ENCODE measurements at regions not wholly inside any gene's neighbourhood (a gene's known extent, or its start where the extent isn't known, plus 50 kb on each side); places are given as distances from the start of the nearest gene placed in this dataset.
"Not testable (repeated sequence)": the region's sequence is repeated elsewhere in the genome, so short reads cannot be mapped to it uniquely, and the experiment has no call there.

DNA sequence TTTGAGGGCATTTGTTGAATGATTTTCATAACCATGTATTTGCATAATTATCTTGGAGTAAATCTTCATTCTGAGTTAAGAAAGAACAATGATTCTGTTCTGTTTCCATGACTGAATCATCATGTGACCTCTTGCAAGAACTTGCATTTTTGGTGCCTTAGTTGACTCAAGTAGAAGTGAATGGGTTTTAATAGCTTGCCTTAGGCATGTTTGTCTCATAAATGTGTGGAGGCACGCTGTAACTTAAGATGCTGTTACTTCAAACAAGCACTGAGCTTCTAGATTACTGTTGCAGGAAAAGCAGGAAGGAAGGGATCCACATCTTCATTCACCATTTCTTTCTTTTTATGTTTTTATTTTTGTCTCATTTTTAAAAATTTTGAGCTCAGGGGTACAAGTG, 875.8 kb downstream of the PRIM2 start:
- intact Hi-C loops (cut with DNase I); ATAC-seq; DNase-seq (ENCODE audit: low spot score): not testable (repeated sequence)

GRCh38 chr6:58198301-58198700, 880.9 kb downstream of the PRIM2 start:
- ATAC-seq (no peak), DNase-seq (ENCODE audit: low spot score) (no peak)
- intact Hi-C loops (cut with DNase I) = no loop called here

GRCh38 chr6:58237124-58237523, 919.7 kb downstream of the PRIM2 start:
- ATAC-seq; intact Hi-C loops (cut with DNase I); DNase-seq (ENCODE audit: low spot score): not testable (repeated sequence)

DNA sequence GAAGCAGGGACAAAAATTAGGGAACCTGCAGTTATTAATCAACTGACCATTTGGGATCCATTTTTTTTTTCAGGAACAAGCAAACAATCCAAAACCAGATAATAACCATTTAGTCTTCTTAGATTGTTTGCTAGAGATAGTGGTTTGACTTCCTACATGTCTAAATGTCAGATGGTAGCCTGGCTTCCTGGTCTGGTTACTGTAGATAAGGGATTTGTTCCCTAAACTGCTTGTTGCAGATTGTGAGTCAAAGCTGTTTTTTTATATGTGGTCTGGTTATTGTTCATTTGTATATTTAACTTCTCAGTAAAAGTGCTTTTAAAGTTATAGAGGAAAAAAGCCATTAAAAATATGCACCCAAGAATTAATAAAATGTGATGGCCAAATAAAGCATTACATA, 921.0 kb downstream of the PRIM2 start:
- DNase-seq (ENCODE audit: low spot score); ATAC-seq; intact Hi-C loops (cut with DNase I): not testable (repeated sequence)

DNA sequence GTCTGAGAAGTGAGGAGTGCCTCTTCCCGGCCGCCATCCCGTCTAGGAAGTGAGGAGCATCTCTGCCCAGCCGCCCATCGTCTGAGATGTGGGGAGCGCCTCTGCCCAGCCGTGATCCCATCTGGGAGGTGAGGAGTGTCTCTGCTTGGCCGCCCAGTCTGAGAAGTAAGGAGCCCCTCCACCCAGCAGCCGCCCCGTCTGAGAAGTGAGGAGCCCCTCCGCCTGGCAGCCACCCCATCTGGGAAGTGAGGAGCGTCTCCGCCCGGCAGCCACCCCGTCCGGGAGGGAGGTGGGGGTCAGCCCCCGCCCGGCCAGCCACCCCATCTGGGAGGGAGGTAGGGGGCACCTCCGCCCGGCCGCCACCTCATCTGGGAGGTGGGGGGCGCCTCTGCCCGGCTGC, 940.2 kb downstream of the PRIM2 start:
- intact Hi-C loops (cut with DNase I); ATAC-seq; DNase-seq (ENCODE audit: low spot score): not testable (repeated sequence)

DNA sequence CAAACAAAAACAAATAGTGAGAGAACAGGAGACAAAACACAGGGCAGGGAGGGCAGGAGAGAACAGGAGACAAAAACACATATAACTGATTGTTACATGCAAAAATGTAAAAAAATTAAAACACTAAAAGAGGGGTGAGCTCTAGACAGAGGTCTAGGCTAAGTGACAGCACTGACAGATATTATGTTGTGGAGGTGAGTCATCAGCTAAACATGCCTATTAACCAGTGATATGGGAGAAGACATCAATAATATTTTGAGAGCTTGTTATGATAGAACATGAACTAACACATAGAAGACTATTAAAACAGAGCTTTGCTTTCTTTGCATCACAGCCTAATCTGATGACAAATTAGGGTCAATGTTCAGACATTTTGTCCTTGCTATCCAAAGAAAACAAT, 972.7 kb downstream of the PRIM2 start:
- ATAC-seq = no peak
- DNase-seq (ENCODE audit: low spot score) = no peak
- intact Hi-C loops (cut with DNase I) = no loop called here

DNA sequence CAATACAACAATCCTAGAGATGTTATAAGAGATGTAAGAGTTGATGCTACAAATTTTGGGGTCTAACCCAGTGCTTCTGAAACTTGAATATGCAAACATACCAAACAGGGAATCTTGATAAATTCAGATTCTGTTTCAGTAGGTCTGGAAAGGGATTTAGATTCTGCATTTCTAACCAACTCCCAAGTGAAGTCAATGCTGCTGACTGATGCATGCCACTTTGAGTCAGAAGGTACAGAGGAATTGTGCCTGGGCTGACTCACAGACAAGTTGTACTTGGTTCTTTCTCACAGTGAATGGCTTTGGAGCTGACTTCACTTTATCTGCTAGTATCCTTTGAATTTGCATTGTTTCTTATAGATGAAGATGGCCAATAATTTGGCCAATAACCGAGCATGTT, 973.9 kb downstream of the PRIM2 start:
- ATAC-seq; intact Hi-C loops (cut with DNase I); DNase-seq (ENCODE audit: low spot score): not testable (repeated sequence)

DNA sequence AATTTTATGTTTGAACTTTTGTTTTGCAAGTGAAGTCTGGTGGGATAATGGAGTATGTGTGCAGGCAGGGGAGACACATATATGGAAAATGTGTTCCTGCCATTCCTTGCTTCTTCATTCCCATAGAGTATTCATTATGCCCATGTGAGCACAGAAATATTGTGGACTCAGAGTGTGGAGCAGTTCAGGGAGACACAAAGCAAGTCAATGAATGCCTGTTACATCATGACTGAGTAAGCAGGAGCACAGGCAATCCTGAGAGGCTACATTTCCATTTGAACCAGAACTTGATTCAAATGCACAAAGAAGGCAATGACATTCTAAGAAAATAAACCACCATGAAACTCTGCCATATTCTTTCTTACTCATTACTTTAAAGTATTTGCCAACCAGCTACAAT, 990.5 kb downstream of the PRIM2 start:
- DNase-seq (ENCODE audit: low spot score); ATAC-seq; intact Hi-C loops (cut with DNase I): not testable (repeated sequence)

- intact Hi-C loops (cut with DNase I); DNase-seq (ENCODE audit: low spot score); ATAC-seq: not testable (repeated sequence)
Measured at GRCh38 chr6:58332108-58332507, 1014.7 kb downstream of the PRIM2 start.

DNA sequence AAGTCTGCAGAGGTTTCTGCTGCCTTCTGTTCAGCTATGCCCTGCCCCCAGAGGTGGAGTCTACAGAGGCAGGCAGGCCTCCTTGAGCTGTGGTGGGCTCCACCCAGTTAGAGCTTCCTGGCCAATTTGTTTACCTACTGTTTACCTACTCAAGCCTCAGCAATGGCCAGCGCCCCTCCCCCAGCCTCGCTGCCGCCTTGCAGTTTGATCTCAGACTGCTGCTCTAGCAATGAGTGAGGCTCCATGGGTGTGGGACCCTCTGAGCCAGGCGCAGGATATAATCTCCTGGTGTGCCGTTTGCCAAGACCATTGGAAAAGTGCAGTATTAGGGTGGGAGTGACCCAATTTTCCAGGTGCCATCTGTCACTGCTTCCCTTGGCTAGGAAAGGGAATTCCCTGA, 1024.9 kb downstream of the PRIM2 start:
- ATAC-seq; intact Hi-C loops (cut with DNase I): not testable (repeated sequence)
- DNase-seq (ENCODE audit: low spot score) = peak; percentile 37

DNA sequence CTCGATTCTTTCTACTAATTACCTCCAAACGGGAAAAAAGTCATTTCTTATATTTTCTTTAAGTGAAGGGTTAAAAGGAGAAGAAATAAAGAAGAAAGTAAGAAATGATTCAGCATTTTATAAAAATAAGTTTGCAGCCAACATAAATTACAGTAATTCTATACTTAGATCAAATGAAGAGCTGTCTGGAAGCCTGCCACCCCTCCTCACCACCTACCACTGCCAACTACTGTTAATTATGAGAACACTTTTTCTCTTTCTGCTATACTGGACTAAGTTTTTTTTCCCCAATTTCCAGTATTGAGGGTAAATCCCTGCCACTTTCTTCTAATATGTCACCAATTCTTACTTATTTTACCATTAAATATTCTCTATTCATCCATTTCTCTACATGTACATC, 1030.1 kb downstream of the PRIM2 start:
- ATAC-seq; DNase-seq (ENCODE audit: low spot score); intact Hi-C loops (cut with DNase I): not testable (repeated sequence)

DNA sequence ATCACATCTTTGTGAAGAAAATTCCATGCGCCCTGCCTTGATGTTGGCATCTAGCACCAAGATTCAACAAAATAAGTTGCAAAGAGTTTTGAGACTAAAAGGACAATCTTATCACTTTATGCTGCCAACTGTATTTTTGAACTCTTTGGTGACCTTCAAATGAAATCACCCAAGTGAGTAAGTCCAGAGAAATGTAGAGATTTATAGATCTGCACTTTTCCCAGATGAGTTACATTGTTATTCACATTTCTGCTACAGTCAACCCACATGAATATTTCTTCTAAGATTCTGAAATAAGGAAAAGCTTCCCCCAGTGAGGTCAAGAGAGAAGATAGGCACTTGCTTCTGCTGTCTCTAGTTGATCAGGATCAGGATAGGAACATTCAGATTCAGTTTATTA, 1034.2 kb downstream of the PRIM2 start:
- ATAC-seq = not testable (repeated sequence)

GRCh38 chr6:58358452-58358851, 1041.0 kb downstream of the PRIM2 start:
- DNase-seq (ENCODE audit: low spot score); intact Hi-C loops (cut with DNase I); ATAC-seq: not testable (repeated sequence)

More for the DNA sequence above, 1034.2 kb downstream of the PRIM2 start:
- DNase-seq (ENCODE audit: low spot score); intact Hi-C loops (cut with DNase I): not testable (repeated sequence)

GRCh38 chr6:58365856-58366255, 1048.4 kb downstream of the PRIM2 start:
- DNase-seq (ENCODE audit: low spot score); ATAC-seq; intact Hi-C loops (cut with DNase I): not testable (repeated sequence)

GRCh38 chr6:58406659-58407058, 1089.2 kb downstream of the PRIM2 start:
- intact Hi-C loops (cut with DNase I); DNase-seq (ENCODE audit: low spot score); ATAC-seq: not testable (repeated sequence)

GRCh38 chr6:58419321-58419720, 1101.9 kb downstream of the PRIM2 start:
- no peak for ATAC-seq
- no peak for DNase-seq (ENCODE audit: low spot score)
- intact Hi-C loops (cut with DNase I) = no loop called here

All from sciatic nerve (tissue), 2 donors.